HepG2 (cell line): ENCODE measurements at regions not wholly inside any gene's neighbourhood (a gene's known extent, or its start where the extent isn't known, plus 50 kb on each side); places are given as distances from the start of the nearest gene placed in this dataset.

ENCODE experiments used
- ATAC-seq: fragments of 200-7000 bp; cut with Tn5 transposase; 3 replicates; pipeline ENCODE4 v1.9.1; 2020; ENCODE audit warnings: mild to moderate bottlenecking, moderate library complexity
- BruUV-seq: library from RNA; stranded (reverse); fragments of 400-500 nt; replicated peaks from 2 replicates; lab custom pipeline; 2021; lab: Mats Ljungman, UMichigan
- CTCF ChIA-PET: fragments of 300-600 bp; formaldehyde crosslinking; extraction: SDS; loops from one replicate; lab custom pipeline; 2021; ENCODE audit warnings: low total read pairs, inconsistent platforms, low intra/inter-chr PET ratio; lab: Yijun Ruan, JAX
- POLR2A ChIA-PET: fragments of 350-600 bp; sonication (Branson Sonifier 250); formaldehyde crosslinking; loops from one replicate; lab custom pipeline; 2020; ENCODE audit warnings: antibody characterized with exemption, inconsistent platforms; lab: Yijun Ruan, JAX
- DNase-seq: peaks from one replicate; pipeline ENCODE4 v3.0.0-alpha.2; 2015; ENCODE audit warnings: low spot score
- FAIRE-seq: peaks from 3 replicates; lab custom pipeline; 2011; peaks lifted over from hg19 to GRCh38; lab: Jason Lieb, UNC
- H2AFZ ChIP-seq: one replicate; pipeline ENCODE4 v1.6.1; 2011; ENCODE audit warnings: low read length, inconsistent platforms
- H3K27ac ChIP-seq: fragments of 300-600 bp; 3 replicates; pipeline ENCODE4 v1.8.0; 2011; ENCODE audit warnings: mixed run types, mild to moderate bottlenecking, mixed read lengths, low read length, inconsistent platforms; ENCODE audit not compliant: insufficient read depth; ENCODE audit errors: extremely low read length
- H3K27me3 ChIP-seq, 2 experiments: fragments of 200-600 bp in 1 of 2; 2 replicates in 1 of 2; 3 replicates in 1 of 2; pipeline versions ENCODE4 v1.6.0 to v1.8.0; 2011; ENCODE audit warnings: low read length in 2 of 2, mild to moderate bottlenecking in 2 of 2, moderate library complexity in 2 of 2, inconsistent platforms in 1 of 2; ENCODE audit not compliant: insufficient read depth in 2 of 2, control insufficient read depth in 1 of 2
- H3K36me3 ChIP-seq, 2 experiments: fragments of 200-600 bp in 1 of 2; replicated peaks in 1 of 2; 2 replicates in 1 of 2; 3 replicates in 1 of 2; pipeline versions ENCODE4 v1.5.1 to v1.8.0; 2011; ENCODE audit warnings: low read length in 2 of 2, inconsistent platforms in 1 of 2; ENCODE audit not compliant: insufficient read depth in 2 of 2, control insufficient read depth in 1 of 2
- H3K4me1 ChIP-seq: 2 replicates; pipeline ENCODE4 v1.5.1; 2012; ENCODE audit warnings: low read length, inconsistent platforms; ENCODE audit not compliant: insufficient read depth
- H3K4me2 ChIP-seq: 2 replicates; pipeline ENCODE4 v1.6.0; 2011; ENCODE audit warnings: low read depth, low read length, inconsistent platforms
- H3K4me3 ChIP-seq, 3 experiments: fragments of 200-600 bp in 1 of 3; sonication (generic), shearing (Covaris generic) in 1 of 3; replicated peaks in 1 of 3; 2 replicates each; pipeline ENCODE4 v1.5.1; 2011 to 2016; ENCODE audit warnings: low read length in 3 of 3, inconsistent platforms in 2 of 3, low read depth in 2 of 3, mild to moderate bottlenecking in 2 of 3, control low read depth in 1 of 3, mixed read lengths in 1 of 3; ENCODE audit not compliant: insufficient read depth in 1 of 3
- H3K79me2 ChIP-seq: one replicate; pipeline ENCODE4 v1.6.1; 2011; ENCODE audit warnings: low read length, inconsistent platforms; ENCODE audit not compliant: insufficient read depth
- H3K9ac ChIP-seq: 2 replicates; pipeline ENCODE4 v1.6.0; 2011; ENCODE audit warnings: mild to moderate bottlenecking, low read depth, low read length, inconsistent platforms; ENCODE audit not compliant: insufficient read depth
- H3K9me3 ChIP-seq: 2 replicates; pipeline ENCODE4 v1.5.1; 2012; ENCODE audit warnings: mild to moderate bottlenecking, low read length
- H4K20me1 ChIP-seq: 2 replicates; pipeline ENCODE4 v1.6.0; 2011; ENCODE audit warnings: inconsistent platforms, mild to moderate bottlenecking, low read length, moderate library complexity; ENCODE audit not compliant: insufficient read depth
- CHD4 ChIP-seq: fragments of 200-600 bp; sonication (generic); IDR thresholded peaks from 2 replicates; pipeline ENCODE4 v1.7.0; 2017; ENCODE audit warnings: mild to moderate bottlenecking, low read length, borderline replicate concordance
- FOXK2 ChIP-seq: fragments of 450-650 bp; IDR thresholded peaks from 2 replicates; pipeline ENCODE4 v1.6.1; 2016
- SATB2 ChIP-seq: sonication (generic); formaldehyde crosslinking; IDR thresholded peaks from 2 replicates; pipeline ENCODE4 v1.5.0; 2020; ENCODE audit warnings: missing genetic modification reagents
- ZBTB1 ChIP-seq: sonication (generic); formaldehyde crosslinking; IDR thresholded peaks from 2 replicates; pipeline ENCODE4 v1.4.0; 2020; ENCODE audit warnings: missing genetic modification reagents, borderline replicate concordance
- ZNF3 ChIP-seq: IDR thresholded peaks from 2 replicates; pipeline ENCODE4 v1.7.0; 2017; ENCODE audit warnings: inconsistent platforms
- WGBS: methylation state at CpG from one replicate; pipeline ENCODE4 v1.1.6; 2017; ENCODE audit warnings: low lambda C conversion rate; 5-methylcytosine and 5-hydroxymethylcytosine counted together
- in situ Hi-C: cut with HindIII; loops from 2 replicates; pipeline ENCODE4 v1.10.0; 2017; ENCODE audit warnings: low pct_unique_long_range_greater_than_20kb; ENCODE audit not compliant: extremely low pct_ligation_motif_present
- intact Hi-C: fragments of 100-400 bp; cut with micrococcal nuclease; formaldehyde crosslinking; loops from one replicate; pipeline ENCODE4 v1.10.0; 2022; ENCODE audit not compliant: unreplicated experiment
- TF ChIP-seq, protein P1 (sequence below): sonication (generic); formaldehyde crosslinking; IDR thresholded peaks from 2 replicates; pipeline ENCODE4 v1.4.0; 2020; ENCODE audit warnings: mild to moderate bottlenecking, missing genetic modification reagents
- TF ChIP-seq, protein P2 (sequence below), 2 experiments: sonication (generic) in 1 of 2; formaldehyde crosslinking in 1 of 2; IDR thresholded peaks; 2 replicates each; pipeline versions ENCODE4 v1.6.1 to v1.9.0; 2014 to 2022; ENCODE audit warnings: antibody characterized with exemption in 1 of 2, borderline replicate concordance in 1 of 2, inconsistent platforms in 1 of 2, low read depth in 1 of 2, missing genetic modification reagents in 1 of 2

DNA sequence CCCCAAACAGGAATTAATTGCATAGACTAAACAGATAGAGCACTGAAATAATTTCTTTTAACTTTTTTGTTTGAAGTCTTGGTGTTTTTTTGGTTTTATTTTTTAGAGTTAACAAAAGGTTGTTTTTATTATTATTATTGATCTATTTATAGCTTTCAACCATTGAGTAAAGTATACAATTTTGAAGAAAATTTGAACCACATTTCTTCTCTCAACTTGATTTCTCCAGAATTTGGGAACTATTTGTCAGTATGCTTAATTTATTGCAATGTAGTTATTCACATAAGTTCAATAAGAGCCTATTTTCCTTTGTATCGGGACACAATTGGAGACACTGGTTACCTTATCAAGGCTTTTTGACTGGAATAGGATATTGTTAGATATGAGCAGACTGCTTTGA is 1045.6 kb upstream of the PCDH9 start (continued):
- TF ChIP-seq, protein P1, sequence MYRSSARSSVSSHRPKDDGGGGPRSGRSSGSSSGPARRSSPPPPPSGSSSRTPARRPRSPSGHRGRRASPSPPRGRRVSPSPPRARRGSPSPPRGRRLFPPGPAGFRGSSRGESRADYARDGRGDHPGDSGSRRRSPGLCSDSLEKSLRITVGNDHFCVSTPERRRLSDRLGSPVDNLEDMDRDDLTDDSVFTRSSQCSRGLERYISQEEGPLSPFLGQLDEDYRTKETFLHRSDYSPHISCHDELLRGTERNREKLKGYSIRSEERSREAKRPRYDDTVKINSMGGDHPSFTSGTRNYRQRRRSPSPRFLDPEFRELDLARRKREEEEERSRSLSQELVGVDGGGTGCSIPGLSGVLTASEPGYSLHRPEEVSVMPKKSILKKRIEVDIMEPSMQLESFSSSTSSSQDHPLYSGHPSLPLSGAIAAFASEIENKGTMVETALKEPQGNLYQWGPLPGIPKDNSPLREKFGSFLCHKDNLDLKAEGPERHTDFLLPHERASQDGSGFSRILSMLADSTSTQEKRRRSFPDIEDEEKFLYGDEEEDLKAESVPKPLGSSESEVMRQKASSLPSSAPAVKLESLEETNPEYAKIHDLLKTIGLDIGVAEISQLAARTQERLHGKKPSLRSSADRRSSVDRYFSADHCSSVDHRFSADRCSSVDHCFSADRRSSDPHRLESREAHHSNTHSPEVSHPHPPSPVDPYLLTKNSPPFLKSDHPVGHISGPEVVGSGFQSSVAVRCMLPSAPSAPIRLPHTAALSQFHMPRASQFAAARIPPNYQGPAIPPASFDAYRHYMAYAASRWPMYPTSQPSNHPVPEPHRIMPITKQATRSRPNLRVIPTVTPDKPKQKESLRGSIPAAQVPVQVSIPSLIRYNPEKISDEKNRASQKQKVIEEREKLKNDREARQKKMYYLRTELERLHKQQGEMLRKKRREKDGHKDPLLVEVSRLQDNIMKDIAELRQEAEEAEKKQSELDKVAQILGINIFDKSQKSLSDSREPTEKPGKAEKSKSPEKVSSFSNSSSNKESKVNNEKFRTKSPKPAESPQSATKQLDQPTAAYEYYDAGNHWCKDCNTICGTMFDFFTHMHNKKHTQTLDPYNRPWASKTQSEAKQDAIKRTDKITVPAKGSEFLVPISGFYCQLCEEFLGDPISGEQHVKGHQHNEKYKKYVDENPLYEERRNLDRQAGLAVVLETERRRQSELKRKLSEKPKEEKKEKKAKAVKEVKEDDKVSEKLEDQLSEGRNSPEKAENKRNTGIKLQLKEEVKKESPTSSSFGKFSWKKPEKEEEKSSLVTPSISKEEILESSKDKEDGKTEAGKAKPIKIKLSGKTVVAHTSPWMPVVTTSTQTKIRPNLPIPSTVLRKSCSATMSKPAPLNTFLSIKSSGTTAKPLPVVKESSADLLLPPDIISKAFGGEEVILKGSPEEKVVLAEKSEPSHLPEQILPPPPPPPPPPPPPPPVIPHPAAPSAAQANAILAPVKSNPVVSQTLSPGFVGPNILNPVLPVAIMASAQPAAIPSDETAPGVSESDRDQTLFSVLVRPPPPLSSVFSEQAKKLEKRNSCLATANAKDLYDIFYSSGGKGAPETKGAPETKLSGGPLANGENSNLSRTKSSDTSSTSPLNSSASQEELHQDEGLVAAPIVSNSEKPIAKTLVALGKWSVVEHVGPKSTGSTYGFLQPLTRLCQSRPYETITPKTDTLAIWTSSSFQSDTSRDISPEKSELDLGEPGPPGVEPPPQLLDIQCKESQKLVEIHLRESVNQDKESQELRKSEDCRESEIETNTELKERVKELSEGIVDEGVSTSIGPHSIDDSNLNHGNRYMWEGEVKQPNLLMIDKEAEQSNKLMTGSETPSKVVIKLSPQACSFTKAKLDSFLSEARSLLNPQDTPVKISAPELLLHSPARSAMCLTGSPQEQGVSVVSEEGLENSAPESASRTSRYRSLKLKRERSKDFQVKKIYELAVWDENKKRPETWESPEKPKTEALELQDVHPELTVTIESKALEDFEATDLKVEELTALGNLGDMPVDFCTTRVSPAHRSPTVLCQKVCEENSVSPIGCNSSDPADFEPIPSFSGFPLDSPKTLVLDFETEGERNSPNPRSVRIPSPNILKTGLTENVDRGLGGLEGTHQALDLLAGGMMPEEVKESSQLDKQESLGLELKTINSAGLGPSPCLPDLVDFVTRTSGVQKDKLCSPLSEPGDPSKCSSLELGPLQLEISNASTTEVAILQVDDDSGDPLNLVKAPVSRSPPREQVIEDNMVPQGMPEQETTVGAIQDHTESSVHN (CRISPR knock-in tag): no peak
- no peak for TF ChIP-seq SATB2 (CRISPR knock-in tag)

GRCh38 chr13:68272652-68273051 is 1042.5 kb upstream of the PCDH9 start:
- Histone ChIP-seq H4K20me1 (no peaks in the 10 kb centered on the region), H3K4me1 (no peaks in the 10 kb centered on the region), H3K4me2 (no peak overlapping the region), H3K27me3 (no peaks in the 10 kb centered on the region), H3K27ac (no peak overlapping the region), H3K9me3 (peaks cover 3% of the 10 kb centered on the region; the same call in 1 of the 2 replicates), H2AFZ (no peak overlapping the region), H3K36me3 (no peaks in the 10 kb centered on the region), H3K4me3 (no peak overlapping the region), H3K9ac (no peak overlapping the region), H3K79me2 (no peaks in the 10 kb centered on the region)
- no peak for DNase-seq
- ChIA-PET CTCF (no interaction called here), POLR2A (no interaction called here)
- no peak for TF ChIP-seq CHD4
- TF ChIP-seq ZBTB1 (CRISPR knock-in tag): no peak
- no peak for TF ChIP-seq FOXK2
- TF ChIP-seq, protein P2, sequence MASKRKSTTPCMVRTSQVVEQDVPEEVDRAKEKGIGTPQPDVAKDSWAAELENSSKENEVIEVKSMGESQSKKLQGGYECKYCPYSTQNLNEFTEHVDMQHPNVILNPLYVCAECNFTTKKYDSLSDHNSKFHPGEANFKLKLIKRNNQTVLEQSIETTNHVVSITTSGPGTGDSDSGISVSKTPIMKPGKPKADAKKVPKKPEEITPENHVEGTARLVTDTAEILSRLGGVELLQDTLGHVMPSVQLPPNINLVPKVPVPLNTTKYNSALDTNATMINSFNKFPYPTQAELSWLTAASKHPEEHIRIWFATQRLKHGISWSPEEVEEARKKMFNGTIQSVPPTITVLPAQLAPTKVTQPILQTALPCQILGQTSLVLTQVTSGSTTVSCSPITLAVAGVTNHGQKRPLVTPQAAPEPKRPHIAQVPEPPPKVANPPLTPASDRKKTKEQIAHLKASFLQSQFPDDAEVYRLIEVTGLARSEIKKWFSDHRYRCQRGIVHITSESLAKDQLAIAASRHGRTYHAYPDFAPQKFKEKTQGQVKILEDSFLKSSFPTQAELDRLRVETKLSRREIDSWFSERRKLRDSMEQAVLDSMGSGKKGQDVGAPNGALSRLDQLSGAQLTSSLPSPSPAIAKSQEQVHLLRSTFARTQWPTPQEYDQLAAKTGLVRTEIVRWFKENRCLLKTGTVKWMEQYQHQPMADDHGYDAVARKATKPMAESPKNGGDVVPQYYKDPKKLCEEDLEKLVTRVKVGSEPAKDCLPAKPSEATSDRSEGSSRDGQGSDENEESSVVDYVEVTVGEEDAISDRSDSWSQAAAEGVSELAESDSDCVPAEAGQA (IDR thresholded peaks at IDR 0.05; ENCODE audit: low read depth): no peak
- TF ChIP-seq, protein P2 (CRISPR knock-in tag; IDR thresholded peaks at IDR 0.05; ENCODE audit: borderline replicate concordance): no peak
- no peak for TF ChIP-seq ZNF3
- FAIRE-seq: no peak
- 55% methylated on average over 14 of the region's 14 CpGs for WGBS
- in situ Hi-C loops: no loop called here
- intact Hi-C loops: no loop called here
- ATAC-seq: no peak
- BruUV-seq: no TSS peak
